HCT116 (cell line): ENCODE measurements at regions not wholly inside any gene's neighbourhood (a gene's known extent, or its start where the extent isn't known, plus 50 kb on each side); places are given as distances from the start of the nearest gene placed in this dataset.

ENCODE experiments used
- ATAC-seq: fragments of 200-7000 bp; cut with Tn5 transposase; 2 replicates; pipeline ENCODE4 v1.9.1; 2020; ENCODE audit warnings: mild to moderate bottlenecking, moderate library complexity
- BruUV-seq: library from RNA; stranded (reverse); fragments of 400-500 nt; replicated peaks from 2 replicates; lab custom pipeline; 2021; lab: Mats Ljungman, UMichigan
- CTCF ChIA-PET: fragments of 300-600 bp; sonication (Branson Sonifier 250); formaldehyde crosslinking; loops from one replicate; lab custom pipeline; 2021; ENCODE audit warnings: antibody characterized with exemption; lab: Charles Lee
- POLR2A ChIA-PET: fragments of 300-600, 350-600 bp; sonication (Branson Sonifier 250); formaldehyde crosslinking; loops from one replicate; lab custom pipeline; 2021; ENCODE audit warnings: antibody characterized with exemption; lab: Charles Lee
- RAD21 ChIA-PET, 2 experiments: fragments of 300-600 bp; sonication (Branson Sonifier 250); formaldehyde crosslinking; loops; one replicate each; lab custom pipeline; 2023; ENCODE audit warnings: low total read pairs in 2 of 2; ENCODE audit not compliant: uncharacterized antibody in 2 of 2, unreplicated experiment in 2 of 2, low non-redundant PET in 1 of 2; lab: Charles Lee
- DNase-seq: peaks from one replicate; pipeline ENCODE4 v3.0.0-alpha.2; 2010; ENCODE audit warnings: low read depth, low spot score
- H2AFZ ChIP-seq: fragments of 200-600 bp; shearing (Covaris generic), sonication (generic); 2 replicates; pipeline ENCODE4 v1.6.1; 2017; ENCODE audit warnings: low read depth, mixed run types, mixed read lengths, antibody characterized with exemption, low read length; ENCODE audit not compliant: poor library complexity, severe bottlenecking
- H3K27ac ChIP-seq: 2 replicates; pipeline ENCODE4 v1.5.1; 2012; ENCODE audit warnings: low read depth, low read length
- H3K27me3 ChIP-seq: fragments of 200-600 bp; sonication (generic); 2 replicates; pipeline ENCODE4 v1.6.1; 2016; ENCODE audit warnings: mixed run types, low read length, mixed read lengths; ENCODE audit not compliant: insufficient read depth
- H3K36me3 ChIP-seq, 2 experiments: fragments of 200-500 bp in 1 of 2; fragments of 200-600 bp in 1 of 2; sonication (Bioruptor generic) in 1 of 2; sonication (generic) in 1 of 2; 2 replicates each; pipeline versions ENCODE4 v1.5.1 to v1.6.1; 2014 to 2016; ENCODE audit warnings: low read length in 2 of 2, inconsistent platforms in 1 of 2, mixed read lengths in 1 of 2, mixed run types in 1 of 2; ENCODE audit not compliant: insufficient read depth in 2 of 2, control insufficient read depth in 1 of 2
- H3K4me1 ChIP-seq, 2 experiments: fragments of 200-600 bp in 1 of 2; sonication (generic) in 1 of 2; 2 replicates each; pipeline versions ENCODE4 v1.5.1 to v1.6.1; 2012 to 2017; ENCODE audit warnings: low read length in 2 of 2, inconsistent platforms in 1 of 2, mild to moderate bottlenecking in 1 of 2, mixed read lengths in 1 of 2, mixed run types in 1 of 2, moderate library complexity in 1 of 2; ENCODE audit not compliant: insufficient read depth in 2 of 2, control insufficient read depth in 1 of 2
- H3K4me2 ChIP-seq: fragments of 200-600 bp; sonication (generic); 2 replicates; pipeline ENCODE4 v1.6.1; 2017; ENCODE audit warnings: mixed run types, low read length, mixed read lengths
- H3K4me3 ChIP-seq, 2 experiments: fragments of 200-600 bp in 1 of 2; sonication (generic) in 1 of 2; replicated peaks in 1 of 2; 2 replicates each; pipeline ENCODE4 v1.5.1; 2011 to 2016; ENCODE audit warnings: low read length in 2 of 2, control low read depth in 1 of 2, low read depth in 1 of 2, mild to moderate bottlenecking in 1 of 2, mixed read lengths in 1 of 2, mixed run types in 1 of 2
- H3K79me2 ChIP-seq: fragments of 200-600 bp; sonication (generic); 2 replicates; pipeline ENCODE4 v1.6.1; 2017; ENCODE audit warnings: mild to moderate bottlenecking, mixed run types, low read length, moderate library complexity, mixed read lengths; ENCODE audit not compliant: insufficient read depth
- H3K9ac ChIP-seq: fragments of 200-600 bp; sonication (generic); 2 replicates; pipeline ENCODE4 v1.6.1; 2016; ENCODE audit warnings: low read length, mixed read lengths
- H3K9me2 ChIP-seq: fragments of 200-600 bp; sonication (generic), shearing (Covaris generic); 2 replicates; pipeline ENCODE4 v1.6.1; 2017; ENCODE audit warnings: mixed run types, mild to moderate bottlenecking, moderate library complexity; ENCODE audit not compliant: insufficient read depth
- H3K9me3 ChIP-seq, 2 experiments: fragments of 200-500 bp in 1 of 2; fragments of 200-600 bp in 1 of 2; sonication (Bioruptor generic) in 1 of 2; sonication (generic) in 1 of 2; 2 replicates each; pipeline ENCODE4 v1.6.1; 2014 to 2017; ENCODE audit warnings: low read length in 2 of 2, mixed read lengths in 2 of 2, inconsistent platforms in 1 of 2, low read depth in 1 of 2, mild to moderate bottlenecking in 1 of 2, mixed run types in 1 of 2, moderate library complexity in 1 of 2; ENCODE audit not compliant: control insufficient read depth in 1 of 2, insufficient read depth in 1 of 2
- H4K20me1 ChIP-seq: fragments of 200-600 bp; sonication (generic), shearing (Covaris generic); 2 replicates; pipeline ENCODE4 v1.6.1; 2017; ENCODE audit warnings: mixed run types, mild to moderate bottlenecking, moderate library complexity; ENCODE audit not compliant: insufficient read depth
- CEBPB ChIP-seq: IDR thresholded peaks from 2 replicates; pipeline ENCODE4 v1.6.1; 2012; ENCODE audit warnings: low read depth
- ELF1 ChIP-seq: IDR thresholded peaks from 2 replicates; pipeline ENCODE4 v1.6.1; 2012; ENCODE audit warnings: low read depth, borderline replicate concordance
- EZH2 ChIP-seq: fragments of 200-600 bp; sonication (generic); IDR thresholded peaks from 2 replicates; pipeline ENCODE4 v1.6.1; 2017; ENCODE audit warnings: antibody characterized with exemption, mixed run types
- EZH2phosphoT487 ChIP-seq: fragments of 200-600 bp; IDR thresholded peaks from 2 replicates; pipeline ENCODE4 v1.6.1; 2018; ENCODE audit warnings: antibody characterized with exemption, borderline replicate concordance
- JUND ChIP-seq: IDR thresholded peaks from 2 replicates; pipeline ENCODE4 v1.6.1; 2012
- POLR2AphosphoS5 ChIP-seq: IDR thresholded peaks from 2 replicates; pipeline ENCODE4 v1.6.1; 2011; ENCODE audit warnings: mild to moderate bottlenecking, low read depth, low read length, moderate library complexity
- RAD21 ChIP-seq: IDR thresholded peaks from 2 replicates; pipeline ENCODE4 v1.6.1; 2012; ENCODE audit warnings: low read depth, mild to moderate bottlenecking
- SIN3A ChIP-seq: IDR thresholded peaks from 2 replicates; pipeline ENCODE4 v1.6.1; 2012; ENCODE audit warnings: low read depth
- SP1 ChIP-seq: IDR thresholded peaks from 2 replicates; pipeline ENCODE4 v1.6.1; 2012; ENCODE audit warnings: low read depth
- TCF7L2 ChIP-seq: IDR thresholded peaks from 2 replicates; pipeline ENCODE4 v1.7.0; 2011; ENCODE audit warnings: borderline replicate concordance, inconsistent platforms; ENCODE audit not compliant: insufficient read depth, insufficient read length; ENCODE audit errors: extremely low read depth
- ZNF274 ChIP-seq: fragments of 200-500 bp; sonication (Bioruptor generic); IDR thresholded peaks from 2 replicates; pipeline ENCODE4 v1.6.1; 2014; ENCODE audit warnings: mild to moderate bottlenecking, low read depth, low read length, inconsistent platforms
- intact Hi-C: fragments of 100-400 bp; cut with micrococcal nuclease; formaldehyde crosslinking; loops from 2 replicates; pipeline ENCODE4 v1.10.0; 2022
- TF ChIP-seq, protein P1 (sequence below), 3 experiments: fragments of 200-600 bp in 1 of 3; sonication (generic) in 1 of 3; IDR thresholded peaks in 2 of 3; conservative IDR thresholded peaks in 1 of 3; 2 replicates each; pipeline ENCODE4 v1.5.1; 2012 to 2017; ENCODE audit warnings: low read depth in 2 of 3, low read length in 2 of 3, antibody characterized with exemption in 1 of 3, borderline replicate concordance in 1 of 3, control low read depth in 1 of 3, mild to moderate bottlenecking in 1 of 3, mixed read lengths in 1 of 3, mixed run types in 1 of 3, moderate library complexity in 1 of 3; ENCODE audit not compliant: insufficient read depth in 1 of 3
- TF ChIP-seq, protein P2 (sequence below): IDR thresholded peaks from 2 replicates; pipeline ENCODE4 v1.6.1; 2012

- TF ChIP-seq, protein P1, sequence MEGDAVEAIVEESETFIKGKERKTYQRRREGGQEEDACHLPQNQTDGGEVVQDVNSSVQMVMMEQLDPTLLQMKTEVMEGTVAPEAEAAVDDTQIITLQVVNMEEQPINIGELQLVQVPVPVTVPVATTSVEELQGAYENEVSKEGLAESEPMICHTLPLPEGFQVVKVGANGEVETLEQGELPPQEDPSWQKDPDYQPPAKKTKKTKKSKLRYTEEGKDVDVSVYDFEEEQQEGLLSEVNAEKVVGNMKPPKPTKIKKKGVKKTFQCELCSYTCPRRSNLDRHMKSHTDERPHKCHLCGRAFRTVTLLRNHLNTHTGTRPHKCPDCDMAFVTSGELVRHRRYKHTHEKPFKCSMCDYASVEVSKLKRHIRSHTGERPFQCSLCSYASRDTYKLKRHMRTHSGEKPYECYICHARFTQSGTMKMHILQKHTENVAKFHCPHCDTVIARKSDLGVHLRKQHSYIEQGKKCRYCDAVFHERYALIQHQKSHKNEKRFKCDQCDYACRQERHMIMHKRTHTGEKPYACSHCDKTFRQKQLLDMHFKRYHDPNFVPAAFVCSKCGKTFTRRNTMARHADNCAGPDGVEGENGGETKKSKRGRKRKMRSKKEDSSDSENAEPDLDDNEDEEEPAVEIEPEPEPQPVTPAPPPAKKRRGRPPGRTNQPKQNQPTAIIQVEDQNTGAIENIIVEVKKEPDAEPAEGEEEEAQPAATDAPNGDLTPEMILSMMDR (IDR thresholded peaks at IDR 0.05 in 2 of 3, conservative IDR thresholded peaks at IDR 0.05 in 1 of 3; ENCODE audit: borderline replicate concordance in 1 of 3, insufficient read depth in 1 of 3, low read depth in 2 of 3, low read length in 2 of 3): no peak
- TF ChIP-seq RAD21 (no peak), EZH2 (no peak), JUND (no peak), SIN3A (no peak), ELF1 (no peak)
Observed at GRCh38 chr5:89950234-89950633, 459.3 kb downstream of the CETN3 start (continued).

DNA sequence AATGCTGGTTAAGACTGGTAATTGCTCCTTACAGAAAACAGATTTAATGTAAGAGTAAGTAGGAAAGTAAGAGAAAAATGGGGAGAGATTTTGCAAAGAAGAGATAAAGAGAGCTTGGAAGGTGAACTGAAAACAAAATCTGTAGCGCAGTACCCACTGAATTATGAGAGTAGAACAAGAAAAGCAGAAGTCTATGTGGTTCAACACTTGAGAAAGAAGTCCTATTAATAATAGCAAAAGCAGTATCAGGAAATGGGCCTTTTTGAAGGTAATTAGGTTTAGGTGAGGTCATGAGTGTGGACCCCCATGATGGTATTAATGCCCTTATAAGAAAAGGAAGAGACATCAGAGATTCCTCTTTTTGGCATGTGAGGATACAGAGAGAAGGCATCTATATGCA lies 460.6 kb downstream of the CETN3 start:
- Histone ChIP-seq H4K20me1 (no peaks in the 10 kb centered on the region), H3K79me2 (no peaks in the 10 kb centered on the region), H3K4me2 (no peak overlapping the region), H3K4me1 (no peaks in the 10 kb centered on the region), H3K27me3 (no peaks in the 10 kb centered on the region), H3K9me3 (no peaks in the 10 kb centered on the region), H3K27ac (no peak overlapping the region), H3K36me3 (no peaks in the 10 kb centered on the region), H3K9me2 (no peaks in the 10 kb centered on the region), H3K9ac (no peak overlapping the region), H3K4me3 (no peak overlapping the region), H2AFZ (no peak overlapping the region)
- ChIA-PET CTCF (no interaction called here), POLR2A (no interaction called here), RAD21 (no interaction called here)
- no TSS peak for BruUV-seq
- intact Hi-C loops: no loop called here
- TF ChIP-seq, protein P2, sequence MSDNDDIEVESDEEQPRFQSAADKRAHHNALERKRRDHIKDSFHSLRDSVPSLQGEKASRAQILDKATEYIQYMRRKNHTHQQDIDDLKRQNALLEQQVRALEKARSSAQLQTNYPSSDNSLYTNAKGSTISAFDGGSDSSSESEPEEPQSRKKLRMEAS: no peak
- no peak for TF ChIP-seq TCF7L2
- TF ChIP-seq SP1: no peak
- TF ChIP-seq CEBPB: no peak
- TF ChIP-seq EZH2phosphoT487: no peak
- no peak for TF ChIP-seq JUND
- TF ChIP-seq ZNF274: no peak
- TF ChIP-seq POLR2AphosphoS5: no peak
- ATAC-seq (no peak), DNase-seq (no peak)
